HepG2 (cell line): ENCODE measurements at regions not wholly inside any gene's neighbourhood (a gene's known extent, or its start where the extent isn't known, plus 50 kb on each side); places are given as distances from the start of the nearest gene placed in this dataset.

Experiments
- ATAC-seq: fragments of 200-7000 bp; cut with Tn5 transposase; 3 replicates; pipeline ENCODE4 v1.9.1; 2020; ENCODE audit warnings: mild to moderate bottlenecking, moderate library complexity
- BruUV-seq: library from RNA; stranded (reverse); fragments of 400-500 nt; replicated peaks from 2 replicates; lab custom pipeline; 2021; lab: Mats Ljungman, UMichigan
- CTCF ChIA-PET: fragments of 300-600 bp; formaldehyde crosslinking; extraction: SDS; loops from one replicate; lab custom pipeline; 2021; ENCODE audit warnings: low total read pairs, inconsistent platforms, low intra/inter-chr PET ratio; lab: Yijun Ruan, JAX
- POLR2A ChIA-PET: fragments of 350-600 bp; sonication (Branson Sonifier 250); formaldehyde crosslinking; loops from one replicate; lab custom pipeline; 2020; ENCODE audit warnings: antibody characterized with exemption, inconsistent platforms; lab: Yijun Ruan, JAX
- DNase-seq: peaks from one replicate; pipeline ENCODE4 v3.0.0-alpha.2; 2015; ENCODE audit warnings: low spot score
- FAIRE-seq: peaks from 3 replicates; lab custom pipeline; 2011; peaks lifted over from hg19 to GRCh38; lab: Jason Lieb, UNC
- H2AFZ ChIP-seq: one replicate; pipeline ENCODE4 v1.6.1; 2011; ENCODE audit warnings: low read length, inconsistent platforms
- H3K27ac ChIP-seq: fragments of 300-600 bp; 3 replicates; pipeline ENCODE4 v1.8.0; 2011; ENCODE audit warnings: mixed run types, mild to moderate bottlenecking, mixed read lengths, low read length, inconsistent platforms; ENCODE audit not compliant: insufficient read depth; ENCODE audit errors: extremely low read length
- H3K27me3 ChIP-seq, 2 experiments: fragments of 200-600 bp in 1 of 2; 2 replicates in 1 of 2; 3 replicates in 1 of 2; pipeline versions ENCODE4 v1.6.0 to v1.8.0; 2011; ENCODE audit warnings: low read length in 2 of 2, mild to moderate bottlenecking in 2 of 2, moderate library complexity in 2 of 2, inconsistent platforms in 1 of 2; ENCODE audit not compliant: insufficient read depth in 2 of 2, control insufficient read depth in 1 of 2
- H3K36me3 ChIP-seq, 2 experiments: fragments of 200-600 bp in 1 of 2; replicated peaks in 1 of 2; 2 replicates in 1 of 2; 3 replicates in 1 of 2; pipeline versions ENCODE4 v1.5.1 to v1.8.0; 2011; ENCODE audit warnings: low read length in 2 of 2, inconsistent platforms in 1 of 2; ENCODE audit not compliant: insufficient read depth in 2 of 2, control insufficient read depth in 1 of 2
- H3K4me1 ChIP-seq: 2 replicates; pipeline ENCODE4 v1.5.1; 2012; ENCODE audit warnings: low read length, inconsistent platforms; ENCODE audit not compliant: insufficient read depth
- H3K4me2 ChIP-seq: 2 replicates; pipeline ENCODE4 v1.6.0; 2011; ENCODE audit warnings: low read depth, low read length, inconsistent platforms
- H3K4me3 ChIP-seq, 3 experiments: fragments of 200-600 bp in 1 of 3; sonication (generic), shearing (Covaris generic) in 1 of 3; replicated peaks in 1 of 3; 2 replicates each; pipeline ENCODE4 v1.5.1; 2011 to 2016; ENCODE audit warnings: low read length in 3 of 3, inconsistent platforms in 2 of 3, low read depth in 2 of 3, mild to moderate bottlenecking in 2 of 3, control low read depth in 1 of 3, mixed read lengths in 1 of 3; ENCODE audit not compliant: insufficient read depth in 1 of 3
- H3K79me2 ChIP-seq: one replicate; pipeline ENCODE4 v1.6.1; 2011; ENCODE audit warnings: low read length, inconsistent platforms; ENCODE audit not compliant: insufficient read depth
- H3K9ac ChIP-seq: 2 replicates; pipeline ENCODE4 v1.6.0; 2011; ENCODE audit warnings: mild to moderate bottlenecking, low read depth, low read length, inconsistent platforms; ENCODE audit not compliant: insufficient read depth
- H3K9me3 ChIP-seq: 2 replicates; pipeline ENCODE4 v1.5.1; 2012; ENCODE audit warnings: mild to moderate bottlenecking, low read length
- H4K20me1 ChIP-seq: 2 replicates; pipeline ENCODE4 v1.6.0; 2011; ENCODE audit warnings: inconsistent platforms, mild to moderate bottlenecking, low read length, moderate library complexity; ENCODE audit not compliant: insufficient read depth
- ASH2L ChIP-seq: fragments of 300-600, 200-600 bp; sonication (generic); IDR thresholded peaks from 2 replicates; pipeline ENCODE4 v1.7.0; 2017; ENCODE audit warnings: low read depth, mild to moderate bottlenecking, moderate library complexity, mixed read lengths, low read length; ENCODE audit not compliant: insufficient read length
- ELK4 ChIP-seq: sonication (generic); formaldehyde crosslinking; IDR thresholded peaks from 2 replicates; pipeline ENCODE4 v1.9.0; 2021; ENCODE audit warnings: missing genetic modification reagents, borderline replicate concordance
- EZH2 ChIP-seq: conservative IDR thresholded peaks from 2 replicates; pipeline ENCODE4 v1.6.1; 2012; ENCODE audit warnings: mild to moderate bottlenecking, low read depth, low read length, moderate library complexity
- IRF2 ChIP-seq: IDR thresholded peaks from 2 replicates; pipeline ENCODE4 v1.6.1; 2018; ENCODE audit warnings: missing genetic modification reagents, missing compliant biosample characterization
- ISL2 ChIP-seq: sonication (generic); formaldehyde crosslinking; IDR thresholded peaks from 2 replicates; pipeline ENCODE4 v1.5.0; 2020; ENCODE audit warnings: missing genetic modification reagents
- MATR3 ChIP-seq: sonication (generic); formaldehyde crosslinking; IDR thresholded peaks from 2 replicates; pipeline ENCODE4 v1.4.0; 2020; ENCODE audit warnings: missing genetic modification reagents
- MLXIP ChIP-seq: sonication (generic); formaldehyde crosslinking; IDR thresholded peaks from 2 replicates; pipeline ENCODE4 v1.9.0; 2021; ENCODE audit warnings: missing genetic modification reagents, borderline replicate concordance
- NFYC ChIP-seq: IDR thresholded peaks from 2 replicates; pipeline ENCODE4 v1.6.1; 2016; ENCODE audit warnings: missing genetic modification reagents, missing compliant biosample characterization
- SAP130 ChIP-seq: IDR thresholded peaks from 2 replicates; pipeline ENCODE4 v1.6.1; 2016; ENCODE audit warnings: low read depth
- ZBTB34 ChIP-seq: sonication (generic); formaldehyde crosslinking; IDR thresholded peaks from 2 replicates; pipeline ENCODE4 v1.8.0; 2022; ENCODE audit warnings: mild to moderate bottlenecking, missing genetic modification reagents
- ZNF280D ChIP-seq: sonication (generic); formaldehyde crosslinking; IDR thresholded peaks from 2 replicates; pipeline ENCODE4 v1.5.1; 2020; ENCODE audit warnings: mild to moderate bottlenecking, missing genetic modification reagents
- ZNF337 ChIP-seq: sonication (generic); formaldehyde crosslinking; IDR thresholded peaks from 2 replicates; pipeline ENCODE4 v1.5.1; 2020; ENCODE audit warnings: missing genetic modification reagents, low read depth, mild to moderate bottlenecking, borderline replicate concordance
- ZNF446 ChIP-seq: sonication (generic); formaldehyde crosslinking; IDR thresholded peaks from 2 replicates; pipeline ENCODE4 v1.5.0; 2020; ENCODE audit warnings: mild to moderate bottlenecking, missing genetic modification reagents
- ZNF713 ChIP-seq: sonication (generic); formaldehyde crosslinking; IDR thresholded peaks from 2 replicates; pipeline ENCODE4 v1.4.0; 2020; ENCODE audit warnings: mild to moderate bottlenecking, missing genetic modification reagents
- ZNF75D ChIP-seq: sonication (generic); formaldehyde crosslinking; IDR thresholded peaks from 2 replicates; pipeline ENCODE4 v1.8.1; 2023; ENCODE audit warnings: missing genetic modification reagents, mild to moderate bottlenecking, borderline replicate concordance
- ZNF790 ChIP-seq: sonication (generic); formaldehyde crosslinking; IDR thresholded peaks from 2 replicates; pipeline ENCODE4 v1.8.0; 2022; ENCODE audit warnings: missing genetic modification reagents, mild to moderate bottlenecking, borderline replicate concordance
- WGBS: methylation state at CpG from one replicate; pipeline ENCODE4 v1.1.6; 2017; ENCODE audit warnings: low lambda C conversion rate; 5-methylcytosine and 5-hydroxymethylcytosine counted together
- in situ Hi-C: cut with HindIII; loops from 2 replicates; pipeline ENCODE4 v1.10.0; 2017; ENCODE audit warnings: low pct_unique_long_range_greater_than_20kb; ENCODE audit not compliant: extremely low pct_ligation_motif_present
- intact Hi-C: fragments of 100-400 bp; cut with micrococcal nuclease; formaldehyde crosslinking; loops from one replicate; pipeline ENCODE4 v1.10.0; 2022; ENCODE audit not compliant: unreplicated experiment

GRCh38 chr1:157460381-157460780 is 91.9 kb downstream of the FCRL5 start:
- BruUV-seq = no TSS peak
- Histone ChIP-seq H3K9me3 (no peaks in the 10 kb centered on the region), H3K27me3 (no peaks in the 10 kb centered on the region), H4K20me1 (no peaks in the 10 kb centered on the region), H3K27ac (no peak overlapping the region), H3K4me2 (no peak overlapping the region), H3K79me2 (no peaks in the 10 kb centered on the region), H3K4me1 (no peaks in the 10 kb centered on the region), H3K36me3 (no peaks in the 10 kb centered on the region), H3K4me3 (no peak overlapping the region), H3K9ac (no peak overlapping the region), H2AFZ (no peak overlapping the region)
- intact Hi-C loops (no loop called here), in situ Hi-C loops (no loop called here)
- ChIA-PET CTCF (no interaction called here), POLR2A (no interaction called here)
- FAIRE-seq = no peak
- ATAC-seq = no peak
- DNase-seq = no peak
- WGBS = 0% methylated on average over 1 of the region's 1 CpG
- no peak for TF ChIP-seq ZBTB34 (CRISPR knock-in tag)
- TF ChIP-seq ZNF790 (CRISPR knock-in tag) = no peak
- no peak for TF ChIP-seq ZNF75D (CRISPR knock-in tag)
- no peak for TF ChIP-seq IRF2
- TF ChIP-seq ZNF446 = no peak
- no peak for TF ChIP-seq ISL2 (CRISPR knock-in tag)
- no peak for TF ChIP-seq ZNF280D (CRISPR knock-in tag)
- TF ChIP-seq MATR3 = no peak
- TF ChIP-seq ELK4 (CRISPR knock-in tag) = no peak
- TF ChIP-seq NFYC (CRISPR knock-in tag) = no peak
- no peak for TF ChIP-seq SAP130 (CRISPR knock-in tag)
- no peak for TF ChIP-seq ZNF337
- no peak for TF ChIP-seq EZH2
- TF ChIP-seq MLXIP (CRISPR knock-in tag) = no peak
- TF ChIP-seq ZNF713 (CRISPR knock-in tag) = no peak
- no peak for TF ChIP-seq ASH2L
